Stimulated activated CD4-positive, alpha-beta T cell treated with anti-CD3 and anti-CD28 coated beads, Interleukin-12 subunit alpha, Interleukin-12 subunit beta, amount 100 ng/mL, for 24 hours (primary cell): ENCODE measurements at regions not wholly inside any gene's neighbourhood (a gene's known extent, or its start where the extent isn't known, plus 50 kb on each side); places are given as distances from the start of the nearest gene placed in this dataset.
"Not testable (repeated sequence)": the region's sequence is repeated elsewhere in the genome, so short reads cannot be mapped to it uniquely, and the experiment has no call there.

ENCODE experiments used
- DNase-seq, 2 experiments: peaks; one replicate each; pipeline ENCODE4 v3.0.0-alpha.2; 2020; ENCODE audit warnings: low read depth in 2 of 2

- DNase-seq = peak; percentile 21 to 53
Measured at GRCh38 chr2:16756831-16757644, 91.4 kb upstream of the CYRIA start.

- no peak for DNase-seq
Measured at GRCh38 chr2:16755442-16755841, 89.8 kb upstream of the CYRIA start.

- DNase-seq = not testable (repeated sequence)
Measured at GRCh38 chr2:16753025-16753424, 87.4 kb upstream of the CYRIA start.

GRCh38 chr2:16750925-16751214 lies 85.2 kb upstream of the CYRIA start:
- not testable (repeated sequence) for DNase-seq

GRCh38 chr2:16750175-16750924 lies 84.7 kb upstream of the CYRIA start:
- no peak for DNase-seq

- not testable (repeated sequence) for DNase-seq
Measured at GRCh38 chr2:16748511-16749266, 83.1 kb upstream of the CYRIA start.

GRCh38 chr2:16747689-16748088 lies 82.1 kb upstream of the CYRIA start:
- DNase-seq = no peak

GRCh38 chr2:16747257-16747656 lies 81.6 kb upstream of the CYRIA start:
- no peak for DNase-seq

- no peak for DNase-seq
Measured at GRCh38 chr2:16746833-16747232, 81.2 kb upstream of the CYRIA start.

GRCh38 chr2:16746329-16746728 lies 80.7 kb upstream of the CYRIA start:
- no peak for DNase-seq

- DNase-seq = no peak
Measured at GRCh38 chr2:16745466-16745865, 79.8 kb upstream of the CYRIA start.

- DNase-seq = no peak
Measured at GRCh38 chr2:16744521-16744920, 78.9 kb upstream of the CYRIA start.

GRCh38 chr2:16742026-16742425 lies 76.4 kb upstream of the CYRIA start:
- no peak for DNase-seq

GRCh38 chr2:16741498-16741897 lies 75.9 kb upstream of the CYRIA start:
- no peak for DNase-seq

- no peak for DNase-seq
Measured at GRCh38 chr2:16739778-16740581, 74.3 kb upstream of the CYRIA start.

- DNase-seq = no peak
Measured at GRCh38 chr2:16738361-16739225, 73.0 kb upstream of the CYRIA start.

GRCh38 chr2:16737812-16738211 lies 72.2 kb upstream of the CYRIA start:
- no peak for DNase-seq

- no peak for DNase-seq
Measured at GRCh38 chr2:16736633-16737032, 71.0 kb upstream of the CYRIA start.

- DNase-seq = no peak
Measured at GRCh38 chr2:16729335-16729734, 63.7 kb upstream of the CYRIA start.

- DNase-seq = no peak
Measured at GRCh38 chr2:16728351-16729136, 62.9 kb upstream of the CYRIA start.
